Activated naive CD8-positive, alpha-beta T cell treated with anti-CD3 and anti-CD28 coated beads for 36 hours (primary cell): ENCODE measurements at regions not wholly inside any gene's neighbourhood (a gene's known extent, or its start where the extent isn't known, plus 50 kb on each side); places are given as distances from the start of the nearest gene placed in this dataset.

ENCODE experiments used
- DNase-seq: peaks from one replicate; pipeline ENCODE4 v3.0.0; 2021
- H3K27ac Mint-ChIP-seq: one replicate; pipeline ENCODE4 v1.8.0; 2022; ENCODE audit warnings: mild to moderate bottlenecking, moderate library complexity, mixed read lengths
- H3K27me3 Mint-ChIP-seq: one replicate; pipeline ENCODE4 v1.8.0; 2022; ENCODE audit warnings: mild to moderate bottlenecking, mixed read lengths
- H3K36me3 Mint-ChIP-seq: one replicate; pipeline ENCODE4 v1.8.0; 2021; ENCODE audit warnings: mild to moderate bottlenecking, mixed read lengths
- H3K4me1 Mint-ChIP-seq: one replicate; pipeline ENCODE4 v1.8.0; 2021; ENCODE audit warnings: mixed read lengths
- H3K4me3 Mint-ChIP-seq: one replicate; pipeline ENCODE4 v1.8.0; 2022; ENCODE audit warnings: mild to moderate bottlenecking, moderate library complexity, mixed read lengths
- H3K9me3 Mint-ChIP-seq: one replicate; pipeline ENCODE4 v1.8.0; 2022; ENCODE audit warnings: mixed read lengths

- Mint-ChIP-seq H3K4me1 (no peaks in the 10 kb centered on the region), H3K27me3 (no peaks in the 10 kb centered on the region), H3K9me3 (no peaks in the 10 kb centered on the region), H3K4me3 (no peak overlapping the region), H3K36me3 (no peaks in the 10 kb centered on the region), H3K27ac (no peak overlapping the region)
- no peak for DNase-seq
Measured at GRCh38 chr21:28220680-28221079, 772.0 kb downstream of the LTN1 start.

- H3K4me3 Mint-ChIP-seq, result no peak overlapping the region
- no peaks in the 10 kb centered on the region for H3K9me3 Mint-ChIP-seq
- no peak for DNase-seq
- H3K27me3 Mint-ChIP-seq, result no peaks in the 10 kb centered on the region
- H3K27ac Mint-ChIP-seq, result no peak overlapping the region
- H3K4me1 Mint-ChIP-seq, result no peaks in the 10 kb centered on the region
- H3K36me3 Mint-ChIP-seq, result no peaks in the 10 kb centered on the region
Measured at GRCh38 chr21:28216976-28217523, 775.6 kb downstream of the LTN1 start.

GRCh38 chr21:28215214-28215954, 777.3 kb downstream of the LTN1 start:
- Mint-ChIP-seq H3K36me3 (no peaks in the 10 kb centered on the region), H3K27ac (no peak overlapping the region), H3K9me3 (no peaks in the 10 kb centered on the region), H3K4me1 (no peaks in the 10 kb centered on the region), H3K27me3 (no peaks in the 10 kb centered on the region), H3K4me3 (no peak overlapping the region)
- DNase-seq, result no peak

- H3K4me1 Mint-ChIP-seq, result no peaks in the 10 kb centered on the region
- no peaks in the 10 kb centered on the region for H3K36me3 Mint-ChIP-seq
- H3K4me3 Mint-ChIP-seq, result no peak overlapping the region
Measured at GRCh38 chr21:28214786-28215185, 777.9 kb downstream of the LTN1 start.

GRCh38 chr21:28213261-28213660, 779.4 kb downstream of the LTN1 start:
- no peak overlapping the region for H3K27ac Mint-ChIP-seq

More at GRCh38 chr21:28214786-28215185, 777.9 kb downstream of the LTN1 start:
- Mint-ChIP-seq H3K27me3 (no peaks in the 10 kb centered on the region), H3K9me3 (no peaks in the 10 kb centered on the region), H3K27ac (no peak overlapping the region)
- DNase-seq, result no peak

GRCh38 chr21:28212061-28212460, 780.6 kb downstream of the LTN1 start:
- Mint-ChIP-seq H3K4me3 (no peak overlapping the region), H3K4me1 (no peaks in the 10 kb centered on the region), H3K27me3 (no peaks in the 10 kb centered on the region), H3K36me3 (no peaks in the 10 kb centered on the region), H3K9me3 (no peaks in the 10 kb centered on the region), H3K27ac (no peak overlapping the region)
- DNase-seq, result no peak

More at GRCh38 chr21:28213261-28213660, 779.4 kb downstream of the LTN1 start:
- Mint-ChIP-seq H3K9me3 (no peaks in the 10 kb centered on the region), H3K4me3 (no peak overlapping the region), H3K4me1 (no peaks in the 10 kb centered on the region), H3K36me3 (no peaks in the 10 kb centered on the region), H3K27me3 (no peaks in the 10 kb centered on the region)
- no peak for DNase-seq

- Mint-ChIP-seq H3K4me1 (no peaks in the 10 kb centered on the region), H3K27ac (no peak overlapping the region), H3K36me3 (no peaks in the 10 kb centered on the region), H3K9me3 (no peaks in the 10 kb centered on the region), H3K4me3 (no peak overlapping the region), H3K27me3 (no peaks in the 10 kb centered on the region)
- no peak for DNase-seq
Measured at GRCh38 chr21:28207436-28208173, 785.1 kb downstream of the LTN1 start.

GRCh38 chr21:28200726-28201125, 792.0 kb downstream of the LTN1 start:
- no peaks in the 10 kb centered on the region for H3K36me3 Mint-ChIP-seq
- no peaks in the 10 kb centered on the region for H3K4me1 Mint-ChIP-seq
- H3K4me3 Mint-ChIP-seq, result no peak overlapping the region
- no peak overlapping the region for H3K27ac Mint-ChIP-seq
- peaks cover 2% of the 10 kb centered on the region for H3K9me3 Mint-ChIP-seq
- no peak for DNase-seq
- H3K27me3 Mint-ChIP-seq, result no peaks in the 10 kb centered on the region

- DNase-seq, result no peak
- no peak overlapping the region for H3K4me3 Mint-ChIP-seq
- no peaks in the 10 kb centered on the region for H3K27me3 Mint-ChIP-seq
Measured at GRCh38 chr21:28196981-28197380, 795.7 kb downstream of the LTN1 start.

GRCh38 chr21:28193189-28193588, 799.5 kb downstream of the LTN1 start:
- Mint-ChIP-seq H3K9me3 (peaks cover 17% of the 10 kb centered on the region), H3K36me3 (no peaks in the 10 kb centered on the region), H3K4me1 (no peaks in the 10 kb centered on the region), H3K27ac (no peak overlapping the region), H3K4me3 (no peak overlapping the region), H3K27me3 (peaks cover 4% of the 10 kb centered on the region)
- no peak for DNase-seq

More at GRCh38 chr21:28196981-28197380, 795.7 kb downstream of the LTN1 start:
- peaks cover 18% of the 10 kb centered on the region for H3K9me3 Mint-ChIP-seq
- H3K27ac Mint-ChIP-seq, result no peak overlapping the region
- H3K4me1 Mint-ChIP-seq, result no peaks in the 10 kb centered on the region
- H3K36me3 Mint-ChIP-seq, result no peaks in the 10 kb centered on the region

- Mint-ChIP-seq H3K36me3 (no peaks in the 10 kb centered on the region), H3K27me3 (peaks cover 3% of the 10 kb centered on the region), H3K27ac (no peak overlapping the region), H3K9me3 (peaks cover 7% of the 10 kb centered on the region), H3K4me1 (no peaks in the 10 kb centered on the region), H3K4me3 (no peak overlapping the region)
- DNase-seq, result no peak
Measured at GRCh38 chr21:28186604-28187003, 806.1 kb downstream of the LTN1 start.

GRCh38 chr21:28181730-28182129, 810.9 kb downstream of the LTN1 start:
- peaks cover 7% of the 10 kb centered on the region for H3K9me3 Mint-ChIP-seq
- no peaks in the 10 kb centered on the region for H3K4me1 Mint-ChIP-seq
- H3K36me3 Mint-ChIP-seq, result no peaks in the 10 kb centered on the region
- no peak overlapping the region for H3K27ac Mint-ChIP-seq
- no peaks in the 10 kb centered on the region for H3K27me3 Mint-ChIP-seq
- no peak overlapping the region for H3K4me3 Mint-ChIP-seq
- DNase-seq, result no peak

- no peak for DNase-seq
- H3K4me3 Mint-ChIP-seq, result no peak overlapping the region
- no peaks in the 10 kb centered on the region for H3K4me1 Mint-ChIP-seq
- H3K27me3 Mint-ChIP-seq, result no peaks in the 10 kb centered on the region
- H3K27ac Mint-ChIP-seq, result no peak overlapping the region
- peaks cover 7% of the 10 kb centered on the region for H3K9me3 Mint-ChIP-seq
- no peaks in the 10 kb centered on the region for H3K36me3 Mint-ChIP-seq
Measured at GRCh38 chr21:28179136-28179535, 813.5 kb downstream of the LTN1 start.

GRCh38 chr21:28177124-28177523, 815.6 kb downstream of the LTN1 start:
- Mint-ChIP-seq H3K27ac (no peak overlapping the region), H3K4me1 (no peaks in the 10 kb centered on the region), H3K9me3 (peaks cover 5% of the 10 kb centered on the region), H3K27me3 (no peaks in the 10 kb centered on the region), H3K4me3 (no peak overlapping the region), H3K36me3 (no peaks in the 10 kb centered on the region)
- no peak for DNase-seq

GRCh38 chr21:28174701-28175100, 818.0 kb downstream of the LTN1 start:
- H3K4me3 Mint-ChIP-seq, result no peak overlapping the region
- H3K4me1 Mint-ChIP-seq, result no peaks in the 10 kb centered on the region
- no peaks in the 10 kb centered on the region for H3K27me3 Mint-ChIP-seq
- DNase-seq, result no peak
- H3K27ac Mint-ChIP-seq, result no peak overlapping the region
- H3K9me3 Mint-ChIP-seq, result no peaks in the 10 kb centered on the region
- H3K36me3 Mint-ChIP-seq, result no peaks in the 10 kb centered on the region
